ENCODE measurements at regions not wholly inside any gene's neighbourhood (a gene's known extent, or its start where the extent isn't known, plus 50 kb on each side); places are given as distances from the start of the nearest gene placed in this dataset.

DNA sequence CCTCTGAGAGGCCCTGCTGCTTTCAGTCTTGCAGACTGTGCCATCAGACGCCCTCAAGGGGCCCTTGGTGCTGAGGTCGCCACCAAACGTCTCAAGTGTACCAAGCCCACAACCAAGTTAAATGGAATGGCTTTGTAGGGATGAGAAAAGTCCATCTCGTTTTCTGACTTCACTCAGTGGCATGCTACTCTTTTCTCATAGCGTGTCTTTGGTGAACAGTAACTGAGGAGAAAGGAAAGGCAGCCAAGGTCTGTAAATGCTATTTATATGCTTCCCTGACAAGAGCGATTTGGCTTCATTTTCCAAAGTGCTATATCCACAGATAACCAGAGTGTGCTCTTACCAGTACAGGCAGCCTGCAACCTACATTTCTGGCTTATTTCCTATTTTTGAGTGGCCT, 123.0 kb downstream of the MTX2 start:
- no peak for FAIRE-seq
- WGBS (ENCODE audit: low lambda C conversion rate): 9% methylated on average over 6 of the region's 6 CpGs
- CTCF ChIA-PET (ENCODE audit: low intra/inter-chr PET ratio, low total read pairs): no interaction called here

DNA sequence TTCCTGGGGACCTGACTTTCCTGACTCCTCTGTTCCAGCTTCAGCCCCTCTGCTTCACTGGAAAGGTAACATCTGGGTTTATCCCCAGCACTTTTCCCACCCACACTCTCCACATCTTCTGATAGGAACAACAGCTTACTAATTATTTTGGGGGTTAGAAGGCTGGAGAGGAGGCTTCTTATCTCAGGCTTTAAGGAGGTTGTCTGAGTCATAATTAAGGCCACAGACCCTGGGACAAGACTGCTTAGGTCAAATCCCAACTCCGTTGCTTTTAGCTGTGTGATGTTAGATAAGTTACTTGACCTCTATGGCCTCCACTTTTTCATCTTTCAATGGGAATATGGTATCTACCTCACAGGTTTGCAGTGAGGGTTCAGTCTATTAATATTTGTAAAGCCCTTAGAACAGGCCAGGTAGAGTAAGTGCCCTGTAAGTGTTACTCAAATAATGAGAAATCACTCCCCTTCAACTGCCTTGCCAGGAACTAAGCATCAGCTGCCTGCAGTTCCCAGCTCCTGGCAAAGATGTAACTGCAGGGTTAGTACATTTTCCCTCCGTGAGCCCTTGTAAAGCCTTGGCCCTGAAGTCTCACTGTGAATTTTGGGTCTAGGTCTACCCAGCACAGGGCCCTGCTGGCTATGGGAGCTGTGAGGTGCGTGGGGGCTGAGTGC, 123.6 kb downstream of the MTX2 start:
- intact Hi-C loops (cut with micrococcal nuclease; ENCODE audit: unreplicated experiment): no loop called here
- H3K36me3 ChIP-seq (replicated peaks in 1 of 2; ENCODE audit: control insufficient read depth in 1 of 2, insufficient read depth in 2 of 2, low read length in 2 of 2): no peaks in the 10 kb centered on the region
- WGBS (ENCODE audit: low lambda C conversion rate): 20% methylated on average over 3 of the region's 3 CpGs
- no peaks in the 10 kb centered on the region for H4K20me1 ChIP-seq (ENCODE audit: insufficient read depth, low read length)
- no peak for ATAC-seq
- H3K27ac ChIP-seq (ENCODE audit: extremely low read length, insufficient read depth, low read length): no peak overlapping the region
- no peaks in the 10 kb centered on the region for H3K9me3 ChIP-seq (ENCODE audit: low read length)
- in situ Hi-C loops (cut with HindIII; ENCODE audit: extremely low pct_ligation_motif_present, low pct_unique_long_range_greater_than_20kb): no loop called here
- POLR2A ChIA-PET: no interaction called here
- TF ChIP-seq FOXA1 (IDR thresholded peaks at IDR 0.05) (no peak), FOXA1 (CRISPR knock-in tag; IDR thresholded peaks at IDR 0.05) (no peak), ZFP36L2 (CRISPR knock-in tag; IDR thresholded peaks at IDR 0.05) (no peak), CAMTA2 (CRISPR knock-in tag; IDR thresholded peaks at IDR 0.05; ENCODE audit: borderline replicate concordance) (no peak), ZNF33A (CRISPR knock-in tag; IDR thresholded peaks at IDR 0.05; ENCODE audit: borderline replicate concordance) (no peak), RERE (CRISPR knock-in tag; IDR thresholded peaks at IDR 0.05; ENCODE audit: low read depth) (no peak), ZNF10 (CRISPR knock-in tag; IDR thresholded peaks at IDR 0.05; ENCODE audit: borderline replicate concordance, low read depth) (no peak)
- CTCF ChIA-PET (ENCODE audit: low intra/inter-chr PET ratio, low total read pairs): no interaction called here
- DNase-seq (ENCODE audit: low spot score): no peak
- no peak overlapping the region for H3K4me2 ChIP-seq (ENCODE audit: low read depth, low read length)
- no peak overlapping the region for H2AFZ ChIP-seq (ENCODE audit: low read length)
- no peak overlapping the region for H3K4me3 ChIP-seq (replicated peaks in 1 of 3; ENCODE audit: insufficient read depth in 1 of 3, low read depth in 2 of 3, low read length in 3 of 3)
- no peaks in the 10 kb centered on the region for H3K79me2 ChIP-seq (ENCODE audit: insufficient read depth, low read length)
- BruUV-seq (replicated peaks): no TSS peak
- no peak for FAIRE-seq
- H3K4me1 ChIP-seq (ENCODE audit: insufficient read depth, low read length): no peaks in the 10 kb centered on the region
- H3K27me3 ChIP-seq (ENCODE audit: control insufficient read depth in 1 of 2, insufficient read depth in 2 of 2, low read length in 2 of 2): peaks cover 0 to 7% of the 10 kb centered on the region in 2 experiments; a peak in 1 of 5 replicates
- H3K9ac ChIP-seq (ENCODE audit: insufficient read depth, low read depth, low read length): no peak overlapping the region

More for the DNA sequence above, 123.0 kb downstream of the MTX2 start:
- Histone ChIP-seq H3K36me3 (replicated peaks in 1 of 2; ENCODE audit: control insufficient read depth in 1 of 2, insufficient read depth in 2 of 2, low read length in 2 of 2) (no peaks in the 10 kb centered on the region), H3K9me3 (ENCODE audit: low read length) (no peaks in the 10 kb centered on the region), H3K4me1 (ENCODE audit: insufficient read depth, low read length) (no peaks in the 10 kb centered on the region), H3K4me3 (replicated peaks in 1 of 3; ENCODE audit: insufficient read depth in 1 of 3, low read depth in 2 of 3, low read length in 3 of 3) (no peak overlapping the region), H3K79me2 (ENCODE audit: insufficient read depth, low read length) (no peaks in the 10 kb centered on the region), H3K27me3 (ENCODE audit: control insufficient read depth in 1 of 2, insufficient read depth in 2 of 2, low read length in 2 of 2) (peaks cover 0 to 7% of the 10 kb centered on the region in 2 experiments; a peak in 1 of 5 replicates), H4K20me1 (ENCODE audit: insufficient read depth, low read length) (no peaks in the 10 kb centered on the region), H3K27ac (ENCODE audit: extremely low read length, insufficient read depth, low read length) (no peak overlapping the region), H3K9ac (ENCODE audit: insufficient read depth, low read depth, low read length) (no peak overlapping the region), H3K4me2 (ENCODE audit: low read depth, low read length) (no peak overlapping the region), H2AFZ (ENCODE audit: low read length) (no peak overlapping the region)
- intact Hi-C loops (cut with micrococcal nuclease; ENCODE audit: unreplicated experiment) (no loop called here), in situ Hi-C loops (cut with HindIII; ENCODE audit: extremely low pct_ligation_motif_present, low pct_unique_long_range_greater_than_20kb) (no loop called here)
- ATAC-seq (no peak), DNase-seq (ENCODE audit: low spot score) (no peak)
- BruUV-seq (replicated peaks): no TSS peak
- POLR2A ChIA-PET: no interaction called here
- TF ChIP-seq, protein P1, sequence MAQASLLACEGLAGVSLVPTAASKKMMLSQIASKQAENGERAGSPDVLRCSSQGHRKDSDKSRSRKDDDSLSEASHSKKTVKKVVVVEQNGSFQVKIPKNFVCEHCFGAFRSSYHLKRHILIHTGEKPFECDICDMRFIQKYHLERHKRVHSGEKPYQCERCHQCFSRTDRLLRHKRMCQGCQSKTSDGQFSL (CRISPR knock-in tag; IDR thresholded peaks at IDR 0.05): no peak
- TF ChIP-seq ZNF781 (CRISPR knock-in tag; IDR thresholded peaks at IDR 0.05; ENCODE audit: borderline replicate concordance, not compliant biosample characterization) (no peak), PRMT3 (CRISPR knock-in tag; IDR thresholded peaks at IDR 0.05; ENCODE audit: borderline replicate concordance, low read depth) (no peak)

Data from HepG2 (cell line).